Psoas muscle (tissue), 7 donors: ENCODE measurements at regions not wholly inside any gene's neighbourhood (a gene's known extent, or its start where the extent isn't known, plus 50 kb on each side); places are given as distances from the start of the nearest gene placed in this dataset.
A peak's percentile ranks its signal among the peaks of the same experiment; 100 is the strongest.

Experiments
- ATAC-seq, 4 donors: fragments of 200-7000 bp; cut with Tn5 transposase; one replicate each; pipeline ENCODE4 v1.9.1; 2020; ENCODE audit warnings: moderate library complexity in 3 of 4, mild to moderate bottlenecking in 2 of 4
- DNase-seq, 2 donors: peaks; one replicate each; pipeline ENCODE4 v3.0.0-alpha.2; 2020
- H3K27ac ChIP-seq: fragments of 200-600 bp; one replicate; pipeline ENCODE4 v1.8.0; 2022
- H3K27me3 ChIP-seq, 3 donors: fragments of 200-600 bp in 1 of 3; one replicate each; pipeline versions ENCODE4 v1.6.1 to v1.8.0; 2013 to 2022; ENCODE audit warnings: low read length in 2 of 3, mild to moderate bottlenecking in 2 of 3, moderate library complexity in 1 of 3; ENCODE audit not compliant: insufficient read depth in 3 of 3
- H3K36me3 ChIP-seq, 2 donors: fragments of 200-600 bp in 1 of 2; one replicate each; pipeline versions ENCODE4 v1.6.1 to v1.8.0; 2013 to 2022; ENCODE audit warnings: low read depth in 1 of 2, mild to moderate bottlenecking in 1 of 2, moderate library complexity in 1 of 2; ENCODE audit not compliant: insufficient read depth in 1 of 2
- H3K4me1 ChIP-seq: fragments of 200-600 bp; one replicate; pipeline ENCODE4 v1.8.0; 2022
- H3K4me3 ChIP-seq: fragments of 200-600 bp; one replicate; pipeline ENCODE4 v1.8.0; 2022; ENCODE audit warnings: mild to moderate bottlenecking
- H3K9me3 ChIP-seq: fragments of 200-600 bp; one replicate; pipeline ENCODE4 v1.8.0; 2022
- WGBS, 3 donors: extraction: QIAGEN DNeasy Blood & Tissue Kit; methylation state at CpG; one replicate each; pipeline versions ENCODE4 v1.1.6 to v1.1.7; 2013; 5-methylcytosine and 5-hydroxymethylcytosine counted together
- intact Hi-C, 2 donors: fragments of 100-400 bp; cut with DNase I; formaldehyde crosslinking; loops; one replicate each; pipeline versions ENCODE4 v1.11.0 to v1.14.2; 2022
- TF ChIP-seq, protein P1 (sequence below): fragments of 200-600 bp; IDR thresholded peaks from one replicate; pipeline ENCODE4 v1.8.0; 2022; ENCODE audit warnings: antibody characterized with exemption
- donor health status: healthy with polysubstance abuse.
- donor health status: DM: no; HTN: no; CAD: no; lungs with moderate emphysema.
- donor health status: Bipolar disorder and iron deficiency.
- donor health status: healthy.
- donor health status: DM: yes; HTN: yes; CAD: no.
- donor health status: DM: no; HTN: no; CAD: no.
- donor health status: DM: yes; HTN: yes; CAD: no.

GRCh38 chr6:139754898-139755775 is 380.7 kb upstream of the CITED2 start:
- Histone ChIP-seq H3K4me3 (peak overlapping the region; percentile 20), H3K4me1 (peaks cover 51% of the 10 kb centered on the region), H3K27me3 (no peaks in the 10 kb centered on the region), H3K27ac (peak overlapping the region; percentile 77), H3K36me3 (no peaks in the 10 kb centered on the region), H3K9me3 (no peaks in the 10 kb centered on the region)
- TF ChIP-seq, protein P1, sequence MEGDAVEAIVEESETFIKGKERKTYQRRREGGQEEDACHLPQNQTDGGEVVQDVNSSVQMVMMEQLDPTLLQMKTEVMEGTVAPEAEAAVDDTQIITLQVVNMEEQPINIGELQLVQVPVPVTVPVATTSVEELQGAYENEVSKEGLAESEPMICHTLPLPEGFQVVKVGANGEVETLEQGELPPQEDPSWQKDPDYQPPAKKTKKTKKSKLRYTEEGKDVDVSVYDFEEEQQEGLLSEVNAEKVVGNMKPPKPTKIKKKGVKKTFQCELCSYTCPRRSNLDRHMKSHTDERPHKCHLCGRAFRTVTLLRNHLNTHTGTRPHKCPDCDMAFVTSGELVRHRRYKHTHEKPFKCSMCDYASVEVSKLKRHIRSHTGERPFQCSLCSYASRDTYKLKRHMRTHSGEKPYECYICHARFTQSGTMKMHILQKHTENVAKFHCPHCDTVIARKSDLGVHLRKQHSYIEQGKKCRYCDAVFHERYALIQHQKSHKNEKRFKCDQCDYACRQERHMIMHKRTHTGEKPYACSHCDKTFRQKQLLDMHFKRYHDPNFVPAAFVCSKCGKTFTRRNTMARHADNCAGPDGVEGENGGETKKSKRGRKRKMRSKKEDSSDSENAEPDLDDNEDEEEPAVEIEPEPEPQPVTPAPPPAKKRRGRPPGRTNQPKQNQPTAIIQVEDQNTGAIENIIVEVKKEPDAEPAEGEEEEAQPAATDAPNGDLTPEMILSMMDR = no peak
- intact Hi-C loops = loop anchor here in 1 of 2 donors (5.0 kb wide), 1 partner anchor 383 kb away; the partner anchor contains the start of gene CITED2
- peak; percentile 31 to 65 (median 50) for ATAC-seq
- WGBS, 3 donors = 8 to 22% (median 10%) methylated on average over 6 of the region's 6 CpGs
- DNase-seq = no peak

- Histone ChIP-seq H3K27me3 (no peaks in the 10 kb centered on the region), H3K36me3 (no peaks in the 10 kb centered on the region), H3K4me1 (peaks cover 36% of the 10 kb centered on the region), H3K4me3 (no peak overlapping the region), H3K9me3 (no peaks in the 10 kb centered on the region), H3K27ac (peak overlapping the region; percentile 19)
- TF ChIP-seq, protein P1 = no peak
- intact Hi-C loops = no loop called here
- 39 to 71% (median 49%) methylated on average over 4 of the region's 4 CpGs for WGBS, 3 donors
- DNase-seq = no peak
- no peak for ATAC-seq
Observed at GRCh38 chr6:139753198-139753861, 378.9 kb upstream of the CITED2 start.

GRCh38 chr6:139752086-139752485 is 377.6 kb upstream of the CITED2 start:
- no peaks in the 10 kb centered on the region for H3K9me3 ChIP-seq
- 85 to 91% (median 87%) methylated on average over 2 of the region's 2 CpGs for WGBS, 3 donors
- TF ChIP-seq, protein P1 = no peak
- ATAC-seq (no peak), DNase-seq (no peak)
- no peaks in the 10 kb centered on the region for H3K36me3 ChIP-seq
- H3K4me3 ChIP-seq = no peak overlapping the region
- peaks cover 32% of the 10 kb centered on the region for H3K4me1 ChIP-seq
- H3K27ac ChIP-seq = no peak overlapping the region
- H3K27me3 ChIP-seq = no peaks in the 10 kb centered on the region
- intact Hi-C loops = no loop called here

DNA sequence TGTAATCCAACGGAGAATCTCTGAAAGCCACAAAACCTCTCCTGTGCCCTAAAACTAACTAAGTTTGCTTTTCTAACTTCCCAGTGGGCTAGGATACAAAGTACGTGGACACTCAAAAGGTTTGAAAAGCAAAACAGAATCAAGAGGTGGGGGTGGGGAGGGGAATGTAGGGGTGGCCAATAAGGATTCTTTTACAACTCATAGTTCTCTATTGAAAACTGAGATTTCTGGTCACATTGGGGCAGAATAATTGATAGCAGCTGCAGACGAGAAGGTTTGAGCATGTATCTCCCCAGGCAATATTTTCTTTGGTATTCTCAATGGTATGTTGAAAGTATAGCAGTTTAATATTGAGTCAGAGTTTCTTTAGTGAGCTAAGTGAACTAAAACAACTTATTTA is 376.7 kb upstream of the CITED2 start:
- H3K36me3 ChIP-seq = no peaks in the 10 kb centered on the region
- H3K4me1 ChIP-seq = peaks cover 23% of the 10 kb centered on the region
- intact Hi-C loops = no loop called here
- H3K27ac ChIP-seq = no peak overlapping the region
- H3K27me3 ChIP-seq = no peaks in the 10 kb centered on the region
- WGBS, 3 donors = 88 to 90% (median 88%) methylated on average over 3 of the region's 3 CpGs
- ATAC-seq = no peak
- no peak overlapping the region for H3K4me3 ChIP-seq
- no peaks in the 10 kb centered on the region for H3K9me3 ChIP-seq
- DNase-seq = no peak
- TF ChIP-seq, protein P1 = no peak
